Uterus (tissue), 3 donors: ENCODE measurements at regions not wholly inside any gene's neighbourhood (a gene's known extent, or its start where the extent isn't known, plus 50 kb on each side); places are given as distances from the start of the nearest gene placed in this dataset.

Source experiments
- DNase-seq, 2 donors: peaks; one replicate each; pipeline ENCODE4 v3.0.0-alpha.2; 2019 to 2020
- H3K27ac ChIP-seq, 2 donors: fragments of 200-600 bp; sonication (generic); 1 replicate in 1 of 2; 2 replicates in 1 of 2; pipeline ENCODE4 v1.5.1; 2016 to 2018
- H3K27me3 ChIP-seq, 2 donors: fragments of 200-600 bp; sonication (generic); one replicate each; pipeline ENCODE4 v1.5.1; 2018 to 2019; ENCODE audit warnings: control low read depth in 1 of 2
- H3K36me3 ChIP-seq, 2 donors: fragments of 200-600 bp; sonication (generic); one replicate each; pipeline ENCODE4 v1.5.1; 2019; ENCODE audit warnings: control low read depth in 1 of 2
- H3K4me1 ChIP-seq, 2 donors: fragments of 200-600 bp; sonication (generic); one replicate each; pipeline ENCODE4 v1.5.1; 2018 to 2019; ENCODE audit warnings: control low read depth in 1 of 2
- H3K4me3 ChIP-seq, 2 donors: fragments of 200-600 bp; sonication (generic); 1 replicate in 1 of 2; 2 replicates in 1 of 2; pipeline ENCODE4 v1.5.1; 2018 to 2019; ENCODE audit warnings: mild to moderate bottlenecking in 1 of 2
- H3K9me3 ChIP-seq, 2 donors: fragments of 200-600 bp; sonication (generic); one replicate each; pipeline ENCODE4 v1.5.1; 2019; ENCODE audit warnings: control low read depth in 1 of 2
- POLR2A ChIP-seq, 2 donors: fragments of 450-650 bp; IDR thresholded peaks; one replicate each; pipeline ENCODE4 v1.6.1; 2016; ENCODE audit warnings: antibody characterized with exemption in 2 of 2, mild to moderate bottlenecking in 1 of 2, moderate library complexity in 1 of 2
- intact Hi-C: fragments of 100-400 bp; cut with DNase I; formaldehyde crosslinking; loops from one replicate; pipeline ENCODE4 v1.15.1; 2023; ENCODE audit warnings: low total_unique reads
- TF ChIP-seq, protein P1 (sequence below), 4 experiments: fragments of 200-600 bp in 2 of 4; fragments of 450-650 bp in 2 of 4; sonication (generic) in 2 of 4; IDR thresholded peaks; one replicate each; pipeline ENCODE4 v1.5.1; 2016 to 2019; ENCODE audit warnings: antibody characterized with exemption in 4 of 4, mild to moderate bottlenecking in 2 of 4, moderate library complexity in 1 of 4
- donor health status: DM: yes; HTN: yes; CAD: no.

DNA sequence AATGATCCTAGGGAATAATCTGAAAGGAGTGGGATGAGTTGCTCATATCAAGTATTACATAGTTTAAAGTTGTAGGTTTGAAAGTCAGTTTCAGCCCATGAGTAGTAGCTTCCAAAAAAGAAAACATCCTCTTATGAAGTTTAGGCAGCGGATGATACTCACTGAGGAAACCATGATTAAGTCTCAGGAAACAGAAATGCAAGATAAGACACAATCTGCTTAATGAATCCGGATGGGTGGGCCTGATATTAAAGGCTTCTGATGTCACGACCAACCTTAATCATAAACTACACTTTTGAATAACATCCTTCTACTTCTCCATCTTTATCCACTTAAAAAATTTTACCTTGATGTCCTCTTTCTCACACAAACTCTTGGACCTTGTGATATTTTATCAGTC, 61.8 kb downstream of the S1PR1 start:
- Histone ChIP-seq H3K36me3 (no peaks in the 10 kb centered on the region), H3K27me3 (no peaks in the 10 kb centered on the region), H3K9me3 (no peaks in the 10 kb centered on the region), H3K4me3 (no peak overlapping the region), H3K27ac (no peak overlapping the region), H3K4me1 (no peaks in the 10 kb centered on the region)
- DNase-seq, result no peak
- TF ChIP-seq, protein P1, sequence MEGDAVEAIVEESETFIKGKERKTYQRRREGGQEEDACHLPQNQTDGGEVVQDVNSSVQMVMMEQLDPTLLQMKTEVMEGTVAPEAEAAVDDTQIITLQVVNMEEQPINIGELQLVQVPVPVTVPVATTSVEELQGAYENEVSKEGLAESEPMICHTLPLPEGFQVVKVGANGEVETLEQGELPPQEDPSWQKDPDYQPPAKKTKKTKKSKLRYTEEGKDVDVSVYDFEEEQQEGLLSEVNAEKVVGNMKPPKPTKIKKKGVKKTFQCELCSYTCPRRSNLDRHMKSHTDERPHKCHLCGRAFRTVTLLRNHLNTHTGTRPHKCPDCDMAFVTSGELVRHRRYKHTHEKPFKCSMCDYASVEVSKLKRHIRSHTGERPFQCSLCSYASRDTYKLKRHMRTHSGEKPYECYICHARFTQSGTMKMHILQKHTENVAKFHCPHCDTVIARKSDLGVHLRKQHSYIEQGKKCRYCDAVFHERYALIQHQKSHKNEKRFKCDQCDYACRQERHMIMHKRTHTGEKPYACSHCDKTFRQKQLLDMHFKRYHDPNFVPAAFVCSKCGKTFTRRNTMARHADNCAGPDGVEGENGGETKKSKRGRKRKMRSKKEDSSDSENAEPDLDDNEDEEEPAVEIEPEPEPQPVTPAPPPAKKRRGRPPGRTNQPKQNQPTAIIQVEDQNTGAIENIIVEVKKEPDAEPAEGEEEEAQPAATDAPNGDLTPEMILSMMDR (IDR thresholded peaks at IDR 0.05), result no peak
- no peak for TF ChIP-seq POLR2A (IDR thresholded peaks at IDR 0.05)
- intact Hi-C loops, result no loop called here

DNA sequence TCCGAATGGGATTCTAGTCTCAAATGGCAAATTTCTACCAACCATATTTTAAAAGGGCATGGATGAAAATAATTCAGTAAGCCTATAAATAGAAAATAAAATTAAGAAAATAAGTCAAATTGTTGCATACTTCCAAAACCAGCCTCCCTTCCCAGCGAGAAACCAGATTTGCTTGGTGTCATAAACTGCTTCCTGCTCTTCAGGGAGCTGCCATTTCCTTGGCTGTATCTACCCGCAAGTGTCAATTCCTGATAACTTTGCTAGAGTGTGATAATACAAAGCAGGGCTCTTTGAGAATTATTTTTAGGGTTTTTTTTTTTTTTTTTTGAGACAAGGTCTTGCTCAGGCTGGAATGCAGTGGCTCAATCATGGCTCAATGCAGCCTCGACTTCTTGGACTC, 62.3 kb downstream of the S1PR1 start:
- intact Hi-C loops, result no loop called here
- Histone ChIP-seq H3K27ac (no peak overlapping the region), H3K27me3 (no peaks in the 10 kb centered on the region), H3K4me1 (no peaks in the 10 kb centered on the region), H3K9me3 (no peaks in the 10 kb centered on the region), H3K36me3 (no peaks in the 10 kb centered on the region), H3K4me3 (no peak overlapping the region)
- no peak for TF ChIP-seq POLR2A (IDR thresholded peaks at IDR 0.05)
- no peak for DNase-seq

DNA sequence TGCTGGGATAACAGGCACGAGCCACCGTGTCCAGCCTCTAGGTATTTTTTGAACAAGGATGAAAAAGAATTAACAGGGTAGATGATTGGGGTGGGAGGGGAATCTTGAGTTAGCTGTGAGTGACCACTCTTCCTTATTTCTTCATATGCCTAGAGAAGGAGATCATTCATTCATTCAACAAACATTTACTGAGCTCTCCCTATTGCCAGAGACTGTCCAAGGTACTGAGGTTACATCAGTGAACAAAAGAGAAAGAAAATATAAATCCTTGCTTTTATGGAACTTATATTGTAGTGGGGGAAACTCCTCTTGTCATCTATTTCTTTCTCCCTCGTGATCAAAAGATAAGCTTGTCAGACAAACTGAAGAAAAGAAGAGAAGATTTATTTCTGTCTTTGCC, 62.9 kb downstream of the S1PR1 start:
- Histone ChIP-seq H3K27me3 (no peaks in the 10 kb centered on the region), H3K4me1 (no peaks in the 10 kb centered on the region), H3K9me3 (no peaks in the 10 kb centered on the region), H3K27ac (no peak overlapping the region), H3K36me3 (no peaks in the 10 kb centered on the region), H3K4me3 (no peak overlapping the region)
- DNase-seq, result no peak
- intact Hi-C loops, result no loop called here
- no peak for TF ChIP-seq POLR2A (IDR thresholded peaks at IDR 0.05)
- TF ChIP-seq, protein P1 (IDR thresholded peaks at IDR 0.05), result no peak

DNA sequence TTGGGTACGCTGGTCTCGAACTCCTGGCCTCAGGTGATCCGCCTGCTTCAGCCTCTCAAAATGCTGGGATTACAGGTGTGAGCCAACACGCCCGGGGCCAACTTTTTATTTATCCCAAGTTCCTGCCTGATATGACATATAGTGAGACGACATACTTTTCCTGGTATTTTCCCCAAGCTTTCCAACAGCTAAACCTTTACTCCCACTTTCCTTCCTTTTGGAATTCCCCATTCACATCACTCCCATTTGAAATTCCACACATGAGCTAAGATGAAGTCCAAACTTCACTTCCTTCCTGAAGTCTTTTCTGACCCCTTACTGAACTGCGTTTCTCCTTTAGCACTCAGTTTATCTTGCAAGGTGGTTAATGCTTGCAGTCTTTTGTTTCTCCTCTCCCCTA, 64.1 kb downstream of the S1PR1 start:
- Histone ChIP-seq H3K27me3 (no peaks in the 10 kb centered on the region), H3K4me1 (no peaks in the 10 kb centered on the region), H3K4me3 (no peak overlapping the region), H3K36me3 (no peaks in the 10 kb centered on the region), H3K9me3 (no peaks in the 10 kb centered on the region), H3K27ac (no peak overlapping the region)
- intact Hi-C loops, result no loop called here
- DNase-seq, result no peak
- TF ChIP-seq, protein P1 (IDR thresholded peaks at IDR 0.05), result no peak
- no peak for TF ChIP-seq POLR2A (IDR thresholded peaks at IDR 0.05)

DNA sequence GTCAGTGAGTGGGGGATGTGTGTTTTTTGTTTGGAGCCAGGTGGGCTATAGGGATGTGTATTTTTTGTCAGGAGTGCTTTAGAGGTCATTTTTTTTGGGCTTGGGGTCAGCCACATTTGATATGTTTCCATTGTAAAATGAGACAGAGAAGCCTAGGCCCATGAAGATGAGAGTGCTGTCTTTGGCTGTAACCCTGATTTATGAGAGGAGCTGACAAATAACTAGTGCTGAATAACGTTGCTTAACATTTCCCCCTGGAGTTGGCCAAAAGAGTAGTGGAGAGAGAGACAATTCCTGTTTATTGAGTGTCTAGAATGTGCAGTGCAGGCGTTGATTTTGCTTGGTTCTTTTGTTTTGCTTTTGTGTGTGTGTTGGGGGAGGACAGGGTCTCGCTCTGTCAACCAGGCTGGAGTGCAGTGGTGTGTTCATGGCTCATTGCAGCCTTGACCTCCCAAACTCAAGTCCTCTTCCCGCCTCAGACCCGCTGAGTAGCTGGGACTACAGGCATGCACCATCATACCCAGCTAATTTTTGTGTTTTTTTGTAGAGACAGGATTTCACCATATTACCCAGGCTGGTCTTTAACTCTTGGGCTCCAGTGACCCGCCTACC, 64.7 kb downstream of the S1PR1 start:
- TF ChIP-seq, protein P1 (IDR thresholded peaks at IDR 0.05), result no peak
- no peak for TF ChIP-seq POLR2A (IDR thresholded peaks at IDR 0.05)
- no peaks in the 10 kb centered on the region for H3K36me3 ChIP-seq
- H3K4me3 ChIP-seq, result no peak overlapping the region
- no peak overlapping the region for H3K27ac ChIP-seq
- no peaks in the 10 kb centered on the region for H3K27me3 ChIP-seq
- DNase-seq, result no peak
- no peaks in the 10 kb centered on the region for H3K4me1 ChIP-seq
- intact Hi-C loops, result no loop called here
- no peaks in the 10 kb centered on the region for H3K9me3 ChIP-seq
